GM18502 (cell line): ENCODE measurements at regions not wholly inside any gene's neighbourhood (a gene's known extent, or its start where the extent isn't known, plus 50 kb on each side); places are given as distances from the start of the nearest gene placed in this dataset.

Experiments used
- ATAC-seq: cut with Tn5 transposase; IDR thresholded peaks from one replicate; pipeline ENCODE4 v1.9.1; 2021; ENCODE audit warnings: mild to moderate bottlenecking; ENCODE audit not compliant: unreplicated experiment, poor library complexity

- ATAC-seq = no peak
Observed at GRCh38 chr15:69505956-69506556, 53.4 kb downstream of the RPLP1 start.

DNA sequence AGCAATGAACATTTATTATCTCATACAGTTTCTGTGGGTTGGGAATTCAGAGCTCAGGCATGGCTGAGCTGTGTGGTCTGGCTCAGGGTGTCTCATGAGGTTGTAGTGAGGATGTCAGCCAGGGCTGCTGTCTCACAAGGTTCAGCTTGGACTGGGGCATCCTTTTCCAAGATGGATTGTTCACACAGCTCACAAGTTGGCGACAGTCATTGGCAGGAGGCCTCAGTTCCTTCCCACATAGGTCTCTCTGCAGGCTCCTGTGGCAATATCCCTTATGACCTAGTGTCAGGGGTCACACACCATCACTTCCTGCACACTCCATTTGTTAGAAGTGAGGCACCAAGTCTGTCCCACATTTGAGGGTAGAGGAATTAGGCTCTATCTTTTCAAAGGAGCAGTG lies 56.0 kb downstream of the RPLP1 start:
- no peak for ATAC-seq

- no peak for ATAC-seq
Observed at GRCh38 chr15:69509131-69509530, 56.5 kb downstream of the RPLP1 start.

DNA sequence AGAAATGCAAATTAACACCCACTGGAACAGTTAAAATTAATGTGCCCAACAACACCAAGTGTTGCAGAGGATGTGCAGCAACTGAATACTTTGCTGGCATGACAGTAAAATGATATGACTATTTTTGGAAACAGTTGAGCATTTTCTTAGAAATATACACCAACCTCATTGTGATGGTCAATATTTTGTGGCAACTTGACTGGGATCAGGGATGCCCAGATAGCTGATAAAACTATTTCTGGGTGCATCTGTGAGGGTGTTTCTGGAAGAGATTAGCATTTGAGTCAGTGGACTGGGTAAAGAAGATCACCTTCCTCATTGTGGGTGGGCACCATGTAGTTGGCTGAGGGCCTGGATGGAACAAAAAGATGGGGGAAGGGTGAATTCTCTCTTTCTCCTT lies 57.9 kb downstream of the RPLP1 start:
- no peak for ATAC-seq

- ATAC-seq = no peak
Observed at GRCh38 chr15:69511015-69511414, 58.4 kb downstream of the RPLP1 start.

GRCh38 chr15:69511716-69512340 lies 59.2 kb downstream of the RPLP1 start:
- ATAC-seq = no peak

GRCh38 chr15:69513450-69513960 lies 60.9 kb downstream of the RPLP1 start:
- no peak for ATAC-seq

DNA sequence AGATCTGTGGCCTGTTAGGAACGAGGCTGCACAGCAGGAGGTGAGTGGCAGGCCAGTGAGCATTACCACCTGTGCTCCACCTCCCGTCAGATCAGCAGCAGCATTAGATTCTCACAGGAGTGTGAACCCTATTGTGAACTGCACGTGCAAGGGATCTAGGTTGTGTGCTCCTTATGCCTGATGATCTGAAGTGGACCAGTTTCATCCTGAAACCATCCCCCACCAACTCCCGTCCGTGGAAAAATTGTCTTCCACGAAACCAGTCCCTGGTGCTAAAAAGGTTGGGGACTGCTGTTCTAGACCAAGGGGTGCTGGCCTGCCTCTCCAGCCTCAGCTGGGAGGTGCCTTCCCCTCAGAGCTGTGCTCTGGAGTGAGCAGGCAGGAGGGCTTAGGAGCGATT lies 61.4 kb downstream of the RPLP1 start:
- ATAC-seq = no peak

DNA sequence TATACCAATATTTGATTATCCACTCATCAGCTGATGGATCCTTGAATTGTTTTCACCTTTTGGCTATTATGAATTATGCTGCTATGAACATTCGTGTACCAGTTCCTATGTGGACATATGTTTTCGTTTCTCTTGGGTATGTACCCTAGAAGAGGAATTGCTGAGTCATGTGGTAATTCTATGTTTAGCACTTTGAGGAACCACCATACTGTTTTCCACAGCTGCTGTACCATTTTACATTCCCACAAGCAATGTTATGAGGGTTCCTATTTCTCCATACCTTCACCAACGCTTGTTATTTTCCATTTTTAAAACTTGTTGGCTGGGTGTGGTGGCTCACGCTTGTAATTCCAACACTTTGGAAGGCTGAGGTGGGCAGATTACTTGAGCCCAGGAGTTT lies 62.9 kb downstream of the RPLP1 start:
- no peak for ATAC-seq

DNA sequence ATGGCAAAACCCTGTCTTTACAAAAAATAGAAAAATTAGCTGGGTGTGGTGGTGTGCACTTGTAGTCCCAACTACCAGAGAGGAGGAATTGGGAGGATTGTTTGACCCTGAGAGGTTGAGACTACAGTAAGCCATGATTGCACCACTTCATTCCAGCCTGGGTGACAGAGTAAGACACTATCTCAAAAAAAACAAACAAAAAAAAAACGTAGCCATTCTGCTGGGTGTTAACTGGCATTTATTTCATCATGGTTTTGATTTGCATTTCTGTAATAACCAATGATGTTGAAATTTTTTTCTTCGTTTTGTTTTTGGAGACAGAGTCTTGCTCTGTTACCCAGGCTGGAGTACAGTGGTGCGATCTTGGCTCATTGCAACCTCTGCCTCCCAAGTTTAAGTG lies 63.3 kb downstream of the RPLP1 start:
- ATAC-seq = no peak

DNA sequence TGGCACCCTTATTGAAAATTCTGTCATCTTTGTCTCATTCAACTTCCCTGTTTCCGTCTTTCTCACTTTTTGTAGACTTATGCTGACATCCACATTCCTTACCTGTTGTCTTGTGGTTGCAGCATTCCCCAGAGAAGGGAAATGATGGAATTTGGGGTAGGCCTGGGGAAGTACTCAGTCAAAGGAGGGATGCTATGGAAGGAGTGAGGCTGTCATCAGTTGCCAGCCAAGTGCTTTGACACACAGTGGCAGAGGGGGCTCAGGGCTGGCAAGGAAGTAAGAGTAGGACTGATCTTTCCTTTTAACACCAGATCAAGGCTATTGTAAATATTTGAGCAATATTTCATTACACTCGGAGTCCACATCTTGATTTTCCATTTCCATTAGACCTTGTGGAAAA lies 64.4 kb downstream of the RPLP1 start:
- no peak for ATAC-seq

- no peak for ATAC-seq
Observed at GRCh38 chr15:69518806-69519205, 66.2 kb downstream of the RPLP1 start.

GRCh38 chr15:69520067-69520466 lies 67.4 kb downstream of the RPLP1 start:
- ATAC-seq = no peak

DNA sequence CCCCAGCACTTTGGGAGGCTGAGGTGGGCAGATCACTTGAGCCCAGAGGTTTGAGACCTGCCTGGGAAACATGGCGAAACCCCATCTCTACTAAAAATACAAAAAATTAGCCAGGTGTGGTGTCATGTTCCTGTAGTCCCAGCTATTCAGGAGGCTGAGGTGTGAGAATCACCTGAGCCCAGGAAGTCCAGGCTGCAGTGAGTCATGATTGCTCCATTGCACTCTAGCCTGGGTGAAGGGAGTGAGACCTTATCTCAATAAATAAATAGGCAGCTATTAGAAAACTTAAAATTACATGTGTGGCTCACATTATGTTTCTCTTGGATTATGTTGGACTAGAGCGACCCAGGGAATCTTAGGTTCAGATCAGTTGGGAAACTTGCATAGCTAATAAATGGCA lies 69.7 kb downstream of the RPLP1 start:
- ATAC-seq = no peak

- ATAC-seq = no peak
Observed at GRCh38 chr15:69523010-69524001, 70.7 kb downstream of the RPLP1 start.

DNA sequence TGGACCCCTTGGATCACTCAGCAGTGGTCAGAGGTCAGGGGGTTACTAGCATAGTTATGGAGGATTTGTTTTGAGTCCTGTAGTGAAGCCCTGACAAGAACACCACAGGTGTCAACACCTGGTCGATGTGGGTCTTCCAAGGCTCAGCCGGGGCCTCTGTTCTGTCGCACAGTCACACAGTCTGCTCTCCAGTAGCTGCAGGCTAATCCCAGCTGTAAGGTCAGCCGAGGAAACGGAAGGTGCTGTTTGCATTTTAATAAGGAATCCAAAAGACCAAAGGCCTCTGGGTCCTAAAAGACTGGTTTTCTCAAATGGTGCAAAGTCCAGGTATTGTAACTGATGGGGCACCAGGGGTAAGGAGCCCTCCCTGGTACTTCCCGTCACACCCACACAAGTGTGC lies 71.7 kb downstream of the RPLP1 start:
- no peak for ATAC-seq

GRCh38 chr15:69524814-69525213 lies 72.2 kb downstream of the RPLP1 start:
- ATAC-seq = no peak

DNA sequence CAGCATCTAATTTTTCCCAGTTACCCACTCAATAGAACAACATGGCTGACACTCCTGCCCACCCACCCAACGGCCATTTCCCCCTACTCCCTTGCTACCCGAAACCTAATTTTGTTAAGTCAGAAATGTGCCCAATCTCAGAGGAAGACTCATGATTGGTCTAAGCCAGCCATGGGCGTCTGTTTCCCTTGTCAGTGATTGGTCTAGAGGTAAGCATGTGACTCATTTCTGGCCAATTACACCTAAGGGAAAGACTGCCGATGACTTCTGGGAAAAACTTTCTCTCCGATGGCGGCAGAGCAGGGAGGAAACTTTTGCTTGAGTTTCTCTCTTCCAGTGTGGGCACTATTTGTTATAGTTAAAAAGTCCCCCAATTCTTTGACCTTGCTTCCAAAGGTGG lies 72.9 kb downstream of the RPLP1 start:
- no peak for ATAC-seq

GRCh38 chr15:69526081-69527061 lies 73.8 kb downstream of the RPLP1 start:
- no peak for ATAC-seq

- ATAC-seq = no peak
Observed at GRCh38 chr15:69529141-69529540, 76.5 kb downstream of the RPLP1 start.
